ENCODE measurements at regions not wholly inside any gene's neighbourhood (a gene's known extent, or its start where the extent isn't known, plus 50 kb on each side); places are given as distances from the start of the nearest gene placed in this dataset.

DNA sequence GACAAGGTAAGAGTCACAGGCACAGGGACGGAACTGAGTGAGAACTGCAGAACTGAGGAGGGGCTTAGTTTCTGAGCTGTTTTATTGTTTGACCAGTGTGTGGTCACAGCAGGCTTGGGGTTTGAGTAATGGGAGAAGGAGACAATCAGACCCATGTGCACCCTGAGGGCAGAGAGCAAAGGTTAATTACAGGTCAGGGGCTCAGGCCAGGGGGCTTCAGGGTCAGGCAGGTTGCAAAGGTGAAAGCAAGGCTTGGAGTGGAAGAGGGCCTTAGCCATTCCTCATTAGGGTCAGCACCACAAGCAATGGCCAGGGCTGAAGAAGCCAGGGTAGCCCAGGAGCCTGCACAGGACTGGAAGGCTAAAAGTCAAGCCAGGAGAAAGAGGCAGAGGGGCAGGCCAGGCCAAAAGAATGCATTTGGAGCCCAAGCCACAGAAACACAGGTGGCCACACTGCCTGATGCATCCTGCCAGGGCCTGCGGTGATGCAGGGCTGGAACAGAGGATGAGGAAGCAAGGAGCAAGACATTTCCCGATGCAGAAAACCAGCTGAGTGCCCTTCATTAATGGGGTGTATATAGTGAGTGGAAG lies 209.8 kb upstream of the GYPC start:
- Histone ChIP-seq H3K36me3 (ENCODE audit: control insufficient read depth in 2 of 3, insufficient read depth in 3 of 3, low read length in 3 of 3) (no peaks in the 10 kb centered on the region), H3K4me1 (ENCODE audit: control insufficient read depth in 2 of 3, insufficient read depth in 2 of 3, low read depth in 1 of 3, low read length in 3 of 3) (no peaks in the 10 kb centered on the region), H3K9me3 (ENCODE audit: control insufficient read depth in 2 of 3, insufficient read depth in 1 of 3, low read length in 3 of 3) (no peaks in the 10 kb centered on the region), H3K9ac (ENCODE audit: low read length in 3 of 3) (no peak overlapping the region), H3K27me3 (ENCODE audit: control insufficient read depth, insufficient read depth, low read length) (no peaks in the 10 kb centered on the region), H3K27ac (ENCODE audit: low read depth in 2 of 2, low read length in 2 of 2) (no peak overlapping the region), H3K4me3 (ENCODE audit: low read length in 3 of 3) (no peak overlapping the region)
- FAIRE-seq (no peak), DNase-seq (no peak)
- TF ChIP-seq, protein P1, sequence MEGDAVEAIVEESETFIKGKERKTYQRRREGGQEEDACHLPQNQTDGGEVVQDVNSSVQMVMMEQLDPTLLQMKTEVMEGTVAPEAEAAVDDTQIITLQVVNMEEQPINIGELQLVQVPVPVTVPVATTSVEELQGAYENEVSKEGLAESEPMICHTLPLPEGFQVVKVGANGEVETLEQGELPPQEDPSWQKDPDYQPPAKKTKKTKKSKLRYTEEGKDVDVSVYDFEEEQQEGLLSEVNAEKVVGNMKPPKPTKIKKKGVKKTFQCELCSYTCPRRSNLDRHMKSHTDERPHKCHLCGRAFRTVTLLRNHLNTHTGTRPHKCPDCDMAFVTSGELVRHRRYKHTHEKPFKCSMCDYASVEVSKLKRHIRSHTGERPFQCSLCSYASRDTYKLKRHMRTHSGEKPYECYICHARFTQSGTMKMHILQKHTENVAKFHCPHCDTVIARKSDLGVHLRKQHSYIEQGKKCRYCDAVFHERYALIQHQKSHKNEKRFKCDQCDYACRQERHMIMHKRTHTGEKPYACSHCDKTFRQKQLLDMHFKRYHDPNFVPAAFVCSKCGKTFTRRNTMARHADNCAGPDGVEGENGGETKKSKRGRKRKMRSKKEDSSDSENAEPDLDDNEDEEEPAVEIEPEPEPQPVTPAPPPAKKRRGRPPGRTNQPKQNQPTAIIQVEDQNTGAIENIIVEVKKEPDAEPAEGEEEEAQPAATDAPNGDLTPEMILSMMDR (IDR thresholded peaks at IDR 0.05; ENCODE audit: borderline replicate concordance, extremely low read depth, insufficient read depth): no peak
- intact Hi-C loops (cut with DNase I): no loop called here

DNA sequence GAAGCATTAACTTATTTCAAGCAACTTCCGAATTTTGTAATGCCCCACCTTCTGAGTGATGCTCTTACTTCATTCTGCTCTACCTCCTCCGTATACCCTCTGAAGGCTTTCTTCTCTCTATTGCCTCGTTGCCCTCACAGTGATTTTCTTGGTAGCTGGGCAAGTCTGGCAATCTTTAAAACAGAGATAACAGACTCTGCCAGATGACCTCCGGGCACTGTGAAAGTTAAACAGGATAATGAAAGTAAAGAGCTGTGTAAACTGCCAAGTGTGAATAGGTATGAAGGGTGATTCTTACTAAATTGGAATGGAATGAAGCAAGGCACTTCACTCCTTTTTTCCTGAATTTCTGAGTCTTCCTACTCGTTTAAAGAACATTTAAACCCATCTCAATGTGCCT lies 207.3 kb upstream of the GYPC start:
- intact Hi-C loops (cut with DNase I): no loop called here
- H3K27me3 ChIP-seq (ENCODE audit: control insufficient read depth, insufficient read depth, low read length): no peaks in the 10 kb centered on the region
- H3K4me3 ChIP-seq (ENCODE audit: low read length in 3 of 3): peak overlapping the region in 1 of 3 donors; percentile 27
- no peak overlapping the region for H3K9ac ChIP-seq (ENCODE audit: low read length in 3 of 3)
- no peak for DNase-seq
- H3K9me3 ChIP-seq (ENCODE audit: control insufficient read depth in 2 of 3, insufficient read depth in 1 of 3, low read length in 3 of 3): no peaks in the 10 kb centered on the region
- no peak overlapping the region for H3K27ac ChIP-seq (ENCODE audit: low read depth in 2 of 2, low read length in 2 of 2)
- FAIRE-seq: no peak
- no peaks in the 10 kb centered on the region for H3K4me1 ChIP-seq (ENCODE audit: control insufficient read depth in 2 of 3, insufficient read depth in 2 of 3, low read depth in 1 of 3, low read length in 3 of 3)
- H3K36me3 ChIP-seq (ENCODE audit: control insufficient read depth in 2 of 3, insufficient read depth in 3 of 3, low read length in 3 of 3): no peaks in the 10 kb centered on the region
- TF ChIP-seq, protein P1 (IDR thresholded peaks at IDR 0.05; ENCODE audit: borderline replicate concordance, extremely low read depth, insufficient read depth): no peak

DNA sequence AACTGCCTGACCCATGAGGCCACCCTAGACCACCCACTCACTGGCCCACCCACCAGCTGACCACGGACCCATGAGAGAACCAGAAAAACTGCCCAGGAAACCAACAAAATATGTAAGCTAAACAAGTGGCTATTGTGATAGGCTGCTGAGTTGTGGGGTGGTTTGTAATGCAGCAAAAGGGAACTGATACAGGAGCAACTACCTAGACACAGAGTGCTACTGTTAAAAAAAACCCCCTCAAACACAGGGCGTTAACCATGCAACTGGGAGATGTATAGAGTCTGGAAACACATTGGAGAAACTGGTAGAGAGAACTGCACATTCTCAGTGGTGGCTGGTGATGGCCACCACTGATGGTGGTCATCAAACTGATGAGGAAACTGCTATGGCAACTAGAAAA lies 206.3 kb upstream of the GYPC start:
- TF ChIP-seq, protein P1 (IDR thresholded peaks at IDR 0.05; ENCODE audit: borderline replicate concordance, extremely low read depth, insufficient read depth): no peak
- no peak overlapping the region for H3K4me3 ChIP-seq (ENCODE audit: low read length in 3 of 3)
- H3K27me3 ChIP-seq (ENCODE audit: control insufficient read depth, insufficient read depth, low read length): no peaks in the 10 kb centered on the region
- H3K27ac ChIP-seq (ENCODE audit: low read depth in 2 of 2, low read length in 2 of 2): no peak overlapping the region
- H3K9me3 ChIP-seq (ENCODE audit: control insufficient read depth in 2 of 3, insufficient read depth in 1 of 3, low read length in 3 of 3): no peaks in the 10 kb centered on the region
- H3K9ac ChIP-seq (ENCODE audit: low read length in 3 of 3): no peak overlapping the region
- intact Hi-C loops (cut with DNase I): no loop called here
- no peaks in the 10 kb centered on the region for H3K36me3 ChIP-seq (ENCODE audit: control insufficient read depth in 2 of 3, insufficient read depth in 3 of 3, low read length in 3 of 3)
- DNase-seq (no peak), FAIRE-seq (no peak)
- no peaks in the 10 kb centered on the region for H3K4me1 ChIP-seq (ENCODE audit: control insufficient read depth in 2 of 3, insufficient read depth in 2 of 3, low read depth in 1 of 3, low read length in 3 of 3)
